ENCODE measurements at regions not wholly inside any gene's neighbourhood (a gene's known extent, or its start where the extent isn't known, plus 50 kb on each side); places are given as distances from the start of the nearest gene placed in this dataset.
A peak's percentile ranks its signal among the peaks of the same experiment; 100 is the strongest.

GRCh38 chr12:118541071-118541470 is 164.7 kb downstream of the SUDS3 start:
- TF ChIP-seq REST (IDR thresholded peaks at IDR 0.05; ENCODE audit: insufficient read depth in 1 of 2, low read depth in 2 of 2, low read length in 2 of 2) (no peak), POLR2AphosphoS5 (IDR thresholded peaks at IDR 0.05; ENCODE audit: low read depth, low read length) (no peak), SIN3A (IDR thresholded peaks at IDR 0.05; ENCODE audit: borderline replicate concordance, insufficient read depth, low read length) (no peak), FOXP2 (optimal IDR thresholded peaks at IDR 0.05; ENCODE audit: borderline replicate concordance, extremely low read depth, extremely low read length, insufficient read depth) (no peak), TAF1 (IDR thresholded peaks at IDR 0.05; ENCODE audit: borderline replicate concordance, insufficient read depth, low read length) (no peak)

GRCh38 chr12:118541934-118542333 is 165.6 kb downstream of the SUDS3 start:
- no peak for TF ChIP-seq SIN3A (IDR thresholded peaks at IDR 0.05; ENCODE audit: borderline replicate concordance, insufficient read depth, low read length)
- no peak for TF ChIP-seq REST (IDR thresholded peaks at IDR 0.05; ENCODE audit: insufficient read depth in 1 of 2, low read depth in 2 of 2, low read length in 2 of 2)
- TF ChIP-seq FOXP2 (optimal IDR thresholded peaks at IDR 0.05; ENCODE audit: borderline replicate concordance, extremely low read depth, extremely low read length, insufficient read depth), result no peak
- no peak for TF ChIP-seq POLR2AphosphoS5 (IDR thresholded peaks at IDR 0.05; ENCODE audit: low read depth, low read length)
- no peak for TF ChIP-seq TAF1 (IDR thresholded peaks at IDR 0.05; ENCODE audit: borderline replicate concordance, insufficient read depth, low read length)

- no peak for TF ChIP-seq REST (IDR thresholded peaks at IDR 0.05; ENCODE audit: insufficient read depth in 1 of 2, low read depth in 2 of 2, low read length in 2 of 2)
- TF ChIP-seq SIN3A (IDR thresholded peaks at IDR 0.05; ENCODE audit: borderline replicate concordance, insufficient read depth, low read length), result no peak
- TF ChIP-seq TAF1 (IDR thresholded peaks at IDR 0.05; ENCODE audit: borderline replicate concordance, insufficient read depth, low read length), result no peak
- no peak for TF ChIP-seq FOXP2 (optimal IDR thresholded peaks at IDR 0.05; ENCODE audit: borderline replicate concordance, extremely low read depth, extremely low read length, insufficient read depth)
- TF ChIP-seq POLR2AphosphoS5 (IDR thresholded peaks at IDR 0.05; ENCODE audit: low read depth, low read length), result no peak
Observed at GRCh38 chr12:118543651-118544050, 167.3 kb downstream of the SUDS3 start.

- TF ChIP-seq TAF1 (IDR thresholded peaks at IDR 0.05; ENCODE audit: borderline replicate concordance, insufficient read depth, low read length) (peak; percentile 60; the same call in 1 of the 2 replicates), POLR2AphosphoS5 (IDR thresholded peaks at IDR 0.05; ENCODE audit: low read depth, low read length) (no peak)
Observed at GRCh38 chr12:118544569-118544968, 168.2 kb downstream of the SUDS3 start.

- no peak for TF ChIP-seq FOXP2 (optimal IDR thresholded peaks at IDR 0.05; ENCODE audit: borderline replicate concordance, extremely low read depth, extremely low read length, insufficient read depth)
- no peak for TF ChIP-seq SIN3A (IDR thresholded peaks at IDR 0.05; ENCODE audit: borderline replicate concordance, insufficient read depth, low read length)
- no peak for TF ChIP-seq TAF1 (IDR thresholded peaks at IDR 0.05; ENCODE audit: borderline replicate concordance, insufficient read depth, low read length)
- no peak for TF ChIP-seq POLR2AphosphoS5 (IDR thresholded peaks at IDR 0.05; ENCODE audit: low read depth, low read length)
- no peak for TF ChIP-seq REST (IDR thresholded peaks at IDR 0.05; ENCODE audit: insufficient read depth in 1 of 2, low read depth in 2 of 2, low read length in 2 of 2)
Observed at GRCh38 chr12:118548887-118549509, 172.6 kb downstream of the SUDS3 start.
